ENCODE measurements at regions not wholly inside any gene's neighbourhood (a gene's known extent, or its start where the extent isn't known, plus 50 kb on each side); places are given as distances from the start of the nearest gene placed in this dataset.

GRCh38 chr10:124323806-124324205 is 94.9 kb downstream of the OAT start (continued):
- TF ChIP-seq ZSCAN18 (tag by site-specific recombination; IDR thresholded peaks at IDR 0.05) (no peak), ZNF133 (tag by site-specific recombination; IDR thresholded peaks at IDR 0.05) (no peak), OVOL3 (tag by site-specific recombination; IDR thresholded peaks at IDR 0.05) (no peak), AEBP2 (tag by site-specific recombination; IDR thresholded peaks at IDR 0.05; ENCODE audit: borderline replicate concordance) (no peak)

- H3K27ac ChIP-seq (ENCODE audit: extremely low read depth, low read depth, low read length) = no peak overlapping the region
- H3K9me3 ChIP-seq (ENCODE audit: control insufficient read depth, insufficient read depth, low read depth, low read length) = no peaks in the 10 kb centered on the region
- no peaks in the 10 kb centered on the region for H3K36me3 ChIP-seq (ENCODE audit: control insufficient read depth in 2 of 2, insufficient read depth in 1 of 2, low read length in 2 of 2)
- H3K4me3 ChIP-seq (ENCODE audit: low read depth, low read length) = no peak overlapping the region
- ChIA-PET POLR2A (no interaction called here), CTCF (interaction anchor here (0.5 kb wide), 1 partner anchor 328 kb away, joined by 3 read pairs; no protein-coding TSS in a partner anchor)
- H3K4me1 ChIP-seq (ENCODE audit: control insufficient read depth, insufficient read depth, low read length) = no peaks in the 10 kb centered on the region
- TF ChIP-seq ZBTB26 (tag by site-specific recombination; optimal IDR thresholded peaks at IDR 0.05) (no peak), ZNF394 (tag by site-specific recombination; IDR thresholded peaks at IDR 0.05; ENCODE audit: borderline replicate concordance) (no peak), ZNF488 (tag by site-specific recombination; IDR thresholded peaks at IDR 0.05) (no peak), ZNF501 (tag by site-specific recombination; IDR thresholded peaks at IDR 0.05) (no peak), ZBTB49 (tag by site-specific recombination; IDR thresholded peaks at IDR 0.05; ENCODE audit: low read depth) (no peak), ZFP37 (tag by site-specific recombination; IDR thresholded peaks at IDR 0.05) (no peak), ZNF626 (tag by site-specific recombination; IDR thresholded peaks at IDR 0.05) (no peak), YY2 (tag by site-specific recombination; IDR thresholded peaks at IDR 0.05) (peak; percentile 18; the same call in 1 of the 2 replicates), YY1 (tag by site-specific recombination; IDR thresholded peaks at IDR 0.05) (no peak), ZNF302 (tag by site-specific recombination; IDR thresholded peaks at IDR 0.05; ENCODE audit: low read depth) (no peak), TRIM28 (IDR thresholded peaks at IDR 0.05; ENCODE audit: borderline replicate concordance, low read length) (no peak), ZNF335 (tag by site-specific recombination; conservative IDR thresholded peaks at IDR 0.05) (peak; percentile 34), KLF17 (tag by site-specific recombination; IDR thresholded peaks at IDR 0.05) (peak; percentile 99), PRDM6 (tag by site-specific recombination; IDR thresholded peaks at IDR 0.05) (no peak), ZNF76 (tag by site-specific recombination; IDR thresholded peaks at IDR 0.05; ENCODE audit: borderline replicate concordance, low read depth) (peak; percentile 51; the same call in 1 of the 2 replicates), ZXDB (tag by site-specific recombination; IDR thresholded peaks at IDR 0.05) (no peak), ZNF624 (tag by site-specific recombination; IDR thresholded peaks at IDR 0.05) (no peak), BCL11A (tag by site-specific recombination; IDR thresholded peaks at IDR 0.05; ENCODE audit: low read depth) (no peak), ZNF707 (tag by site-specific recombination; IDR thresholded peaks at IDR 0.05) (no peak), PBX3 (CRISPR knock-in tag; IDR thresholded peaks at IDR 0.05) (no peak)
Observed at GRCh38 chr10:124323111-124323725, 95.5 kb downstream of the OAT start.

Measured in HEK293 (cell line).